OCI-LY1 (cell line): ENCODE measurements at regions not wholly inside any gene's neighbourhood (a gene's known extent, or its start where the extent isn't known, plus 50 kb on each side); places are given as distances from the start of the nearest gene placed in this dataset.

Experiments used
- H2AFZ ChIP-seq: fragments of 200-600 bp; sonication (generic), shearing (Covaris generic); 2 replicates; pipeline ENCODE4 v1.6.0; 2014; ENCODE audit warnings: antibody characterized with exemption, mild to moderate bottlenecking, low read length
- H3F3A ChIP-seq: fragments of 200-600 bp; sonication (generic), shearing (Covaris generic); 2 replicates; pipeline ENCODE4 v1.6.0; 2014; ENCODE audit warnings: mild to moderate bottlenecking, antibody characterized with exemption, low read length, moderate library complexity; ENCODE audit not compliant: insufficient read depth
- H3K27ac ChIP-seq: fragments of 200-600 bp; sonication (generic); 2 replicates; pipeline ENCODE4 v1.5.1; 2014; ENCODE audit warnings: low read length, mixed run types, mild to moderate bottlenecking, low read depth; ENCODE audit not compliant: poor library complexity, severe bottlenecking
- H3K27me3 ChIP-seq: fragments of 200-600 bp; sonication (generic); 2 replicates; pipeline ENCODE4 v1.6.0; 2014; ENCODE audit warnings: antibody characterized with exemption, mild to moderate bottlenecking, low read length, moderate library complexity; ENCODE audit not compliant: insufficient read depth
- H3K36me3 ChIP-seq: fragments of 200-600 bp; sonication (generic); 2 replicates; pipeline ENCODE4 v1.6.1; 2014; ENCODE audit warnings: mild to moderate bottlenecking, antibody characterized with exemption, low read length, moderate library complexity, mixed read lengths; ENCODE audit not compliant: insufficient read depth
- H3K4me1 ChIP-seq: fragments of 200-600 bp; sonication (generic); 2 replicates; pipeline ENCODE4 v1.5.1; 2014; ENCODE audit warnings: mild to moderate bottlenecking, low read length, moderate library complexity; ENCODE audit not compliant: insufficient read depth, severe bottlenecking
- H3K4me2 ChIP-seq: fragments of 200-600 bp; sonication (generic), shearing (Covaris generic); 2 replicates; pipeline ENCODE4 v1.6.1; 2014; ENCODE audit warnings: low read length
- H3K4me3 ChIP-seq: fragments of 200-600 bp; sonication (generic); 2 replicates; pipeline ENCODE4 v1.5.1; 2014; ENCODE audit warnings: low read length, low read depth, mild to moderate bottlenecking, mixed read lengths; ENCODE audit not compliant: poor library complexity, severe bottlenecking
- H3K79me2 ChIP-seq: fragments of 200-600 bp; shearing (Covaris generic); 2 replicates; pipeline ENCODE4 v1.6.1; 2016; ENCODE audit warnings: mixed run types, low read length, mixed read lengths; ENCODE audit not compliant: insufficient read depth
- H3K9ac ChIP-seq: fragments of 200-600 bp; sonication (generic), shearing (Covaris generic); 2 replicates; pipeline ENCODE4 v1.6.1; 2014; ENCODE audit warnings: mild to moderate bottlenecking, low read length, mixed read lengths
- H3K9me2 ChIP-seq: fragments of 200-600 bp; sonication (generic), shearing (Covaris generic); 2 replicates; pipeline ENCODE4 v1.6.1; 2014; ENCODE audit warnings: low read depth, mild to moderate bottlenecking, low read length, mixed read lengths
- H3K9me3 ChIP-seq: fragments of 200-600 bp; shearing (Covaris generic); 2 replicates; pipeline ENCODE4 v1.6.1; 2014; ENCODE audit warnings: low read length, mixed read lengths
- H4K20me1 ChIP-seq: fragments of 200-600 bp; sonication (generic), shearing (Covaris generic); 2 replicates; pipeline ENCODE4 v1.6.0; 2016; ENCODE audit warnings: mild to moderate bottlenecking, low read length; ENCODE audit not compliant: insufficient read depth
- CTCF ChIP-seq: fragments of 200-600 bp; sonication (generic), shearing (Covaris generic); IDR thresholded peaks from 2 replicates; pipeline ENCODE4 v1.5.1; 2017; ENCODE audit warnings: mild to moderate bottlenecking, antibody characterized with exemption, low read length, moderate library complexity, mixed read lengths
- EZH2 ChIP-seq: fragments of 200-600 bp; sonication (generic), shearing (Covaris generic); IDR thresholded peaks from 2 replicates; pipeline ENCODE4 v1.8.0; 2017; ENCODE audit warnings: borderline replicate concordance, mixed run types, mild to moderate bottlenecking, antibody characterized with exemption, low read length, moderate library complexity, mixed read lengths

GRCh38 chr5:124252747-124253146 is 493.7 kb downstream of the ZNF608 start:
- Histone ChIP-seq H3K4me1 (peaks cover 4% of the 10 kb centered on the region), H3K4me3 (no peak overlapping the region), H3K4me2 (no peak overlapping the region), H3K27me3 (no peaks in the 10 kb centered on the region), H3K9ac (no peak overlapping the region), H3K36me3 (no peaks in the 10 kb centered on the region), H2AFZ (no peak overlapping the region), H4K20me1 (no peaks in the 10 kb centered on the region), H3K9me2 (no peaks in the 10 kb centered on the region), H3K27ac (no peak overlapping the region), H3K79me2 (no peaks in the 10 kb centered on the region), H3F3A (no peaks in the 10 kb centered on the region), H3K9me3 (no peaks in the 10 kb centered on the region)
- TF ChIP-seq EZH2 (no peak), CTCF (no peak)

- Histone ChIP-seq H4K20me1 (no peaks in the 10 kb centered on the region), H3F3A (no peaks in the 10 kb centered on the region), H3K4me2 (no peak overlapping the region; the same call in 1 of the 2 replicates)
These were observed 494.2 kb downstream of the ZNF608 start for GRCh38 chr5:124252191-124252638.

GRCh38 chr5:124245276-124245675 is 501.2 kb downstream of the ZNF608 start:
- Histone ChIP-seq H3K36me3 (no peaks in the 10 kb centered on the region), H3K27me3 (no peaks in the 10 kb centered on the region), H3K79me2 (no peaks in the 10 kb centered on the region), H3K9ac (no peak overlapping the region), H3K27ac (no peak overlapping the region), H3K4me1 (no peaks in the 10 kb centered on the region), H4K20me1 (no peaks in the 10 kb centered on the region), H3F3A (no peaks in the 10 kb centered on the region), H3K4me2 (no peak overlapping the region), H3K4me3 (no peak overlapping the region), H3K9me3 (peaks cover 10% of the 10 kb centered on the region; the same call in 1 of the 2 replicates), H3K9me2 (no peaks in the 10 kb centered on the region), H2AFZ (no peak overlapping the region)
- TF ChIP-seq EZH2: no peak
- TF ChIP-seq CTCF: no peak

More at GRCh38 chr5:124252191-124252638, 494.2 kb downstream of the ZNF608 start:
- Histone ChIP-seq H3K27me3 (no peaks in the 10 kb centered on the region), H3K9me2 (no peaks in the 10 kb centered on the region), H2AFZ (no peak overlapping the region), H3K27ac (no peak overlapping the region), H3K9me3 (no peaks in the 10 kb centered on the region; the same call in 1 of the 2 replicates), H3K4me3 (no peak overlapping the region), H3K4me1 (peaks cover 4% of the 10 kb centered on the region), H3K9ac (no peak overlapping the region), H3K79me2 (no peaks in the 10 kb centered on the region), H3K36me3 (no peaks in the 10 kb centered on the region)
- TF ChIP-seq EZH2 (no peak), CTCF (no peak)
